GM12873 (cell line): ENCODE measurements at regions not wholly inside any gene's neighbourhood (a gene's known extent, or its start where the extent isn't known, plus 50 kb on each side); places are given as distances from the start of the nearest gene placed in this dataset.

Experiments used
- CTCF ChIP-seq: IDR thresholded peaks from 2 replicates; pipeline ENCODE4 v1.5.1; 2012; ENCODE audit warnings: low read depth, mild to moderate bottlenecking, moderate library complexity, low read length, control low read depth; ENCODE audit not compliant: insufficient read depth; ENCODE audit errors: missing control alignments

DNA sequence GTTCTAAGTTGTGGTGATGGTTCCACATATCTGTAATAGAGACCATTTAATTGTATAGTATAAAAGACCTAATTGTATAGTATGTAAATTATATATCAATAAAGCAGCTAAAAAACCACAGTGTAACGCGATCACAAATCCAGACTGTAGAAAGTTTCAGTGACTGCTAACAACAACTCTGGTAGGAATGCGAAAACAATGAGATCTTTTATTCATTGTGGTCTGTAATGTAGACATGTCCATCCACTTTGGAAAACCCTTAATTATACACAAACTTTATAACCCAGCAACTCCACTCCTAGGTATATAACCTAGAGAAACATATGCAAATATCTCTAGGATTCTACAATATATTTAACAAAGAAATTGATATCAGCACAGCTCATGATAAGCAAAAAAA lies 549.5 kb downstream of the SLITRK1 start:
- no peak for TF ChIP-seq CTCF

DNA sequence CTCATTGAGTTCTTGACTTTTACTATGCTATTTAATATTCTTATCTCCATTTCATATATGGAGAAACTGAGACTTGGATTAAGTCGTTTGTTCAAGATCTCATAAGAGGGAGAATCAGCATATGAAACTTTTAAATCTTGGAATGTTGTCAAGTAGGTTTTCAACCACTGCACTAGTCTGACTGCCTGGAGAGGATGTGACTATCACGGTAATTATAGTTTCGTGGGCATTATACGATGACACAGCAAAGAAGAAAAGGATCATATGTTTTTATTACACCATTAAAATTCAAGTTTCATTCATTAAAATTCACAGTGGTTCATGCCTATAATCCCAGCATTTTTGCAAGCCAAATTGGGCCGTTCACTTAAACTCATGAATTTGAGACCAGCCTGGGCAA lies 555.2 kb downstream of the SLITRK1 start:
- TF ChIP-seq CTCF: no peak

GRCh38 chr13:83325125-83325853 lies 557.0 kb downstream of the SLITRK1 start:
- TF ChIP-seq CTCF: no peak

DNA sequence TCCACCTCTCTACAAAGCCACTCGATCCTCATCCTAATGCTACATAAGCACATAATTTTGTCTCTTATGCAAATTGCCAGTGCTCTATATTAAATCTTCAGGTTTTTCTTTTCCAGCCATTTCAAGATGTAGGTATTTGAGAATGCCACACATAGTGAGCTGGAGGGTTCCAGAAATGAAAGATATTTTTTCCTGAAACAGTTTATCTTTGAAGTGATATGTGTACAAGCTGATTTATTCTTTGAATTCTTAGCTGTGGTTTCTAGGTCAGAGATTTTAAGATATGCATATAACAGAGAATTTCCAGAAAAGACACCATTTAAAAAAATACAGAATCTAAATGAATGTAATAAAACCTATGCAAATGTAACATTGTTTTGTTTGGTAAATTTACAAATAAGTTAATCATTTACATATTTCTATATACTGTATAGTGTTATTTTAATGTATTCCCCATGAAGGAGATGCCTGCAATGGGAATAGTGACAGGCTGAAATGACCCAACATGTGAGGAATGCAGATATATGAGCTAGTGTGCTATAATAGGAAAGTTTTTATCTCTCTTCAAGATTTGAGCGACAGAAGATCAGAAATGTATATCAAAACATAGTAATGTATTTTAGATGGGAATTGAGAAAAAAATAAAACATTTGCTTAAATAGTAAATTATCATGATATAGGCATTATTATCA lies 570.2 kb downstream of the SLITRK1 start:
- no peak for TF ChIP-seq CTCF

DNA sequence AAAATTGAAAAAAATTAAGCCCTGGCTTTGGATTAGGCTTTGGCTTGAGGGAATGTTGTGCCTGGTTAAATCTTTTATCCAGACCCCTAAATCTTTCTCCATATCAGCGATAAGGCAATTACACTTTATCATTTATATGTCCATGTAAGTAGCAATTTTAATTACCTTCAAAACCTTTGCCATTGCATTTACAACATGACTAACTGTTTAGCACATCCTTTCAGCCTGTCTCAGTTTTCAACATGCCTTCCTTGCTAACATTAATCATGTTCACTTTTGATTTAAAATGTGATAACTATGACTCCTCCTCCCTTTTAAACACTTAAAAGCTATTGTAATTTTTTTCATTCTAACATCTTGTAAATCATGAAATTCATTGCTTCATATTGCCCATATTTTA lies 583.7 kb downstream of the SLITRK1 start:
- no peak for TF ChIP-seq CTCF

DNA sequence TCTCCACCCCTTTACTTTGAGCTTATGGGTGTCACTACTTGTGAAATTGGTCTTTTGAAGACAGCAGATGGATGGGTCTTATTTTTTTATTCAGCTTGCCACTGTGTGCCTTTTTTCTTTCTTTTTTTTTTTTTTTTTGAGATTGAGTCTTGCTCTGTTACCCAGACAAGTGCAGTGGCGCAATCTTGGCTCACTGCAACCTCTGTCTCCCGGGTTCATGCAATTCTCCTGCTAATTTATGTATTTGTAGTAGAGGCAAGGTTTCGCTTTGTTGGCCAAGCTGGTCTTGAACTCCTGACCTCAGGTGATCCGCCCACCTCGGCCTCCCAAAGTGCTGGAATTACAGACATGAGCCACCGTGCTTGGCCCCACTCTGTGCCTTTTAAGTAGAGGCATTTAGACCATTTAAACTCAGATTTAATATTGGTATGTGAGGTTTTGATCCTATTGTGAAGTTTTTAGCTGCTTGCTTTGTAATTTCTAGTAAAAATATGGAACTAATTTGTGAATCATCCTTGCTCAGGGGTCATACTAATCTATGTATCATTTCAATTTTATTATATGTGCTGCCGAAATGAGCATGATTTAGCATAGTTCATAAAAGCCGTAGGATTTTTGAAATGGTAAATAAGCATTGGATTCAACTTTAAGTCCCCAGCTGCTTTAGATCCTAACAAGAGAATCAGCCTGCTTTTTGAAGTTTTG lies 584.5 kb downstream of the SLITRK1 start:
- TF ChIP-seq CTCF: no peak

DNA sequence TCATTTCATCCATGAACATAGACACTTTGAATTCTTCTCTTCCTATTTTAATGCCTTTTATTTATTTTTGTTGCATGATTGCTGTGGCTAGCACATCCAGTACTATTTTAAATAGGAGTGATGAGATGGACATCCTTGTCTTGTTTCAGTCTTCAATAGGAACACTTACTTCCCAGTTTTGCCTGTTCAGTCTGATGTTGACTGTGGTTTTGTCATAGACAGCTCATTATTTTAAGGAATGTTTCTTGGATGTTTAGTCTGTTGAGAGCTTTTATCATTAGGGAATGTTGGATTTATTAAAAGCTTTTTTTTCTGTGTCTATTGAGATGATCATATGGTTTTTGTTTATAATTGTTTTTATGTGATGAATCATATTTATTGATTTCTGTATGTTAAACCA lies 586.6 kb downstream of the SLITRK1 start:
- TF ChIP-seq CTCF: no peak
